DND-41 (cell line): ENCODE measurements at regions not wholly inside any gene's neighbourhood (a gene's known extent, or its start where the extent isn't known, plus 50 kb on each side); places are given as distances from the start of the nearest gene placed in this dataset.

Source experiments
- EZH2 ChIP-seq: IDR thresholded peaks from 3 replicates; pipeline ENCODE4 v1.6.1; 2012; ENCODE audit warnings: borderline replicate concordance, low read depth, mild to moderate bottlenecking, moderate library complexity, low read length, inconsistent platforms; ENCODE audit not compliant: severe bottlenecking
- TF ChIP-seq, protein P1 (sequence below): IDR thresholded peaks from 2 replicates; pipeline ENCODE4 v1.5.1; 2012; ENCODE audit warnings: borderline replicate concordance, low read length, moderate library complexity, mild to moderate bottlenecking; ENCODE audit not compliant: poor library complexity, severe bottlenecking; ENCODE audit errors: extremely low read depth

DNA sequence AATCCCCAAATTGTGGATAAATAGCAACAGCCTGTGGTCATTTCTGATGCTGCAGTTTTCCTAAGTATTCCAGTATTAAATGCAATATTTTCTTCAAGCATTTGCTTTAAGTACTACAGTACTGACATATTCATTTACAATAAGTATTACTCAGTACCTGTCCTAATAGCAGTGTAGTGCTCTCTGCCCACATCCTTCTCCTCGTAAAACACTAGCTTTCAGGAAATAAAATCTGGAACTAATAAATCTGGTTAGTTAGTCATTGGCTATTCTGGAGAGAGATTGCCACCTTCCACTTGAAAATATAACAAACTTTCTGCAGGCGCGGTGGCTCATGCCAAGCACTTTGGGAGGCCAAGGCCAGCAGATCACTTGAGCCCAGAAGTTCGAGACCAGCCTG lies 441.5 kb downstream of the PRKD1 start:
- no peak for TF ChIP-seq EZH2
- TF ChIP-seq, protein P1, sequence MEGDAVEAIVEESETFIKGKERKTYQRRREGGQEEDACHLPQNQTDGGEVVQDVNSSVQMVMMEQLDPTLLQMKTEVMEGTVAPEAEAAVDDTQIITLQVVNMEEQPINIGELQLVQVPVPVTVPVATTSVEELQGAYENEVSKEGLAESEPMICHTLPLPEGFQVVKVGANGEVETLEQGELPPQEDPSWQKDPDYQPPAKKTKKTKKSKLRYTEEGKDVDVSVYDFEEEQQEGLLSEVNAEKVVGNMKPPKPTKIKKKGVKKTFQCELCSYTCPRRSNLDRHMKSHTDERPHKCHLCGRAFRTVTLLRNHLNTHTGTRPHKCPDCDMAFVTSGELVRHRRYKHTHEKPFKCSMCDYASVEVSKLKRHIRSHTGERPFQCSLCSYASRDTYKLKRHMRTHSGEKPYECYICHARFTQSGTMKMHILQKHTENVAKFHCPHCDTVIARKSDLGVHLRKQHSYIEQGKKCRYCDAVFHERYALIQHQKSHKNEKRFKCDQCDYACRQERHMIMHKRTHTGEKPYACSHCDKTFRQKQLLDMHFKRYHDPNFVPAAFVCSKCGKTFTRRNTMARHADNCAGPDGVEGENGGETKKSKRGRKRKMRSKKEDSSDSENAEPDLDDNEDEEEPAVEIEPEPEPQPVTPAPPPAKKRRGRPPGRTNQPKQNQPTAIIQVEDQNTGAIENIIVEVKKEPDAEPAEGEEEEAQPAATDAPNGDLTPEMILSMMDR, result no peak
